Transverse colon (tissue), 4 donors: ENCODE measurements at regions not wholly inside any gene's neighbourhood (a gene's known extent, or its start where the extent isn't known, plus 50 kb on each side); places are given as distances from the start of the nearest gene placed in this dataset.

Experiments used
- POLR2A ChIP-seq: fragments of 450-650 bp; IDR thresholded peaks from one replicate; pipeline ENCODE4 v1.6.1; 2016; ENCODE audit warnings: antibody characterized with exemption, mild to moderate bottlenecking, moderate library complexity
- POLR2AphosphoS5 ChIP-seq, 3 donors: sonication (generic); formaldehyde crosslinking; IDR thresholded peaks; one replicate each; pipeline ENCODE4 v1.6.1; 2016; ENCODE audit warnings: antibody characterized with exemption in 3 of 3
- TF ChIP-seq, protein P1 (sequence below), 5 experiments: fragments of 200-600 bp in 3 of 5; fragments of 450-650 bp in 2 of 5; sonication (generic) in 3 of 5; IDR thresholded peaks; 1 replicate in 2 of 5; 2 replicates in 3 of 5; pipeline ENCODE4 v1.5.1; 2016 to 2017; ENCODE audit warnings: antibody characterized with exemption in 5 of 5, inconsistent platforms in 3 of 5, mild to moderate bottlenecking in 2 of 5, moderate library complexity in 1 of 5

DNA sequence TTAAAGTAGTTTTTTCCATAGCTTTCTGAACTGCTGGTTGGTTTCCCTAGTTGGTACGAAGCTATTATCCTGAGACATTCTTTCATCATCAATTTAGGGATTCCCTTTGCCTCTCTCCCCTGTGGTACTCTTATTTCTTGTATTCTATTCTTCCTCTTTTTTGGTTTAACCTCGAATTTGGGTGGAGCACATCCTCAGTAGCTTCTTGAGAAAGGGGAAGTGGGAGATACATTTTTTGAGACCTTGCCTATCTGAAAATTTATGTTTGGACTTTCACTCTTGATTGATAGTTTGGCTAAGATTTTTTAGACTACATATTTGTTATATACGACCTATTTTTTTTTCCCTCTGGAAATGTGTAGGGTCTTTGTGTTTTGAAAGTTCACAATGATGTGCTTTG lies 121.7 kb upstream of the ZBED5 start:
- TF ChIP-seq, protein P1, sequence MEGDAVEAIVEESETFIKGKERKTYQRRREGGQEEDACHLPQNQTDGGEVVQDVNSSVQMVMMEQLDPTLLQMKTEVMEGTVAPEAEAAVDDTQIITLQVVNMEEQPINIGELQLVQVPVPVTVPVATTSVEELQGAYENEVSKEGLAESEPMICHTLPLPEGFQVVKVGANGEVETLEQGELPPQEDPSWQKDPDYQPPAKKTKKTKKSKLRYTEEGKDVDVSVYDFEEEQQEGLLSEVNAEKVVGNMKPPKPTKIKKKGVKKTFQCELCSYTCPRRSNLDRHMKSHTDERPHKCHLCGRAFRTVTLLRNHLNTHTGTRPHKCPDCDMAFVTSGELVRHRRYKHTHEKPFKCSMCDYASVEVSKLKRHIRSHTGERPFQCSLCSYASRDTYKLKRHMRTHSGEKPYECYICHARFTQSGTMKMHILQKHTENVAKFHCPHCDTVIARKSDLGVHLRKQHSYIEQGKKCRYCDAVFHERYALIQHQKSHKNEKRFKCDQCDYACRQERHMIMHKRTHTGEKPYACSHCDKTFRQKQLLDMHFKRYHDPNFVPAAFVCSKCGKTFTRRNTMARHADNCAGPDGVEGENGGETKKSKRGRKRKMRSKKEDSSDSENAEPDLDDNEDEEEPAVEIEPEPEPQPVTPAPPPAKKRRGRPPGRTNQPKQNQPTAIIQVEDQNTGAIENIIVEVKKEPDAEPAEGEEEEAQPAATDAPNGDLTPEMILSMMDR (IDR thresholded peaks at IDR 0.05) = no peak
- TF ChIP-seq POLR2A (no peak), POLR2AphosphoS5 (IDR thresholded peaks at IDR 0.05) (no peak)
